ACHN (cell line): ENCODE measurements at regions not wholly inside any gene's neighbourhood (a gene's known extent, or its start where the extent isn't known, plus 50 kb on each side); places are given as distances from the start of the nearest gene placed in this dataset.
A peak's percentile ranks its signal among the peaks of the same experiment; 100 is the strongest.
"Not testable (repeated sequence)": the region's sequence is repeated elsewhere in the genome, so short reads cannot be mapped to it uniquely, and the experiment has no call there.

Experiments
- DNase-seq: peaks from one replicate; pipeline ENCODE4 v3.0.0-alpha.2; 2015
- in situ Hi-C: cut with HindIII; loops from 2 replicates; pipeline ENCODE4 v1.10.0; 2017; ENCODE audit warnings: low sequenced_read_pairs, low pct_ligation_motif_present, low pct_unique_long_range_greater_than_20kb

- in situ Hi-C loops, result no loop called here
- no peak for DNase-seq
Measured at GRCh38 chr12:114512351-114512750, 106.4 kb upstream of the TBX5 start.

GRCh38 chr12:114508529-114509129 is 102.7 kb upstream of the TBX5 start:
- in situ Hi-C loops, result no loop called here
- DNase-seq, result peak; percentile 74

DNA sequence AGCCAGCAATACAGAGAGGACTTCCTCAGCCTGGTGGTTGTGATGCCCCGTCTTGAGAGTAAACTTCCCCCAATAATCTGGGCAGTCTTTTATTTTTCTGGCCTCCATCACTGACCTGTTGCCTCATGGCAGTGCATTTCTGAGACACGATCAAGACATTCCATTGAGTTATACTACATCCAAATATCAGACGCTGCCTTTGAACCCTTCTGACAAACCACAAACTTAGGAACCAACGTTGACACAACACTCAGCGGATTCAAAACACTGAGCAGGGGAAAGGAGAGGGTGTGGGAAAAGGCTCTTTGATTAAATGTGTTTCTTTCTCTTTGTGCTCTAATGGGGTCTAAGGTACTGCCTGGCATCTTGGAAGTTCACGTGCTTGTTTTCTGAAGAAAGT is 100.7 kb upstream of the TBX5 start:
- in situ Hi-C loops, result no loop called here
- DNase-seq, result no peak

DNA sequence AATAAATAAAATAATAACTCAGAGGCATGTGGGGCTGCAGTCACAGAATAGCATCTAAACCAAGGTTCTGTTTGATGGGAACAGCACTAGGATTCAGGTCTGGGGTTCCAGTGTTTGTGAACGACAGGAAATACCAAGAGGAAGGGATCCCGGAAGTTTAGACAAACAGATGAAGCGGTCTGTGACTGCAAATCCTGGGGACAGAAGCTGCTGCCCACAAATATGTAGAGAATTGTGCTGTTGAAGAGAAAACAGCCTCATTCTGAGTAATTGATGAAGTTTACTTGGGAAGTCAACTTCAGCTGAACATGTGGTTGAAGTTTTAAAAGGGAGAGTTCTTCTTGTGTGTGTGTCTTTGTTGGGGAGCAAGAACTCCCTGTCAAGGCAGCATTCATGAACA is 98.4 kb upstream of the TBX5 start:
- DNase-seq, result no peak
- in situ Hi-C loops, result no loop called here

- in situ Hi-C loops, result no loop called here
- no peak for DNase-seq
Measured at GRCh38 chr12:114501474-114501807, 95.5 kb upstream of the TBX5 start.

GRCh38 chr12:114500775-114501473 is 95.0 kb upstream of the TBX5 start:
- in situ Hi-C loops, result no loop called here
- DNase-seq, result no peak

DNA sequence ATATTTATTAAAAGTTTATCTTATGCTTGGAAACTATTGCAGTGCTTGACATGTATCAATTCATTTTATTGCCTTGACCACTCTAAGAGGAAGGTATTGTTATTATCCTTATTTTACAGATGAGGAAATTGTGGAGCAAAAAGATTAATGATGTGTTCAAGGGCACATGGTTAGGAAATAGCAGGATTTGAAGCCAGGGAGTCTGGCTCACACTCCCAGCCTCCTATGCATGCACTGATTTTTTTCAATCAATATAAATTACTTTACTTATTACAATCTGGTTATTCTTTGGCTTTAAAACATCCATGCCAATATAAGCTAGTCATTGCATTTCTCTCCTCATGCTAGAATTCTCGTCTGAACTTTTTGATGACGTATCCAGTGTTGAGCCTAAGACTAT is 94.2 kb upstream of the TBX5 start:
- in situ Hi-C loops, result no loop called here
- no peak for DNase-seq

- in situ Hi-C loops, result no loop called here
- DNase-seq, result no peak
Measured at GRCh38 chr12:114499338-114499737, 93.4 kb upstream of the TBX5 start.

DNA sequence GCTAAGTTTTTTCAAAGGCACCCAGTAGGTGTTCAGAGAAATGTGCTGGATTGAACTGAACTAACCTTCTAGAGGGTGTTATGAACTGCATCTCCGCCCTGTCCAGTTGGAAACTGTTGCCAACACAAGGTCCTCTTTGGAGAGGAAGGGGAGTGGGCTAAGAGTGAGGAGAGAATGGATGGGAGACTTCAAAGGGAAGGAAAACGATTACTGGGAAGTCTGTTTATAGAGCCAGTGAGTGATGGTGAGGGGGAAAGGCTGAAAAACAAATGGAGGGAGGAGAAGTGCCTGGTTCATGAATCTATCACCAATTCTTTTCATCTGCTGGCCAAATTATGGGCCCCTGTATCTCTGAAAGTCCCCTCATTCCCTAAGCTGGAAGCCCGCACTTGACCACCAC is 86.0 kb upstream of the TBX5 start:
- DNase-seq, result no peak
- in situ Hi-C loops, result no loop called here

DNA sequence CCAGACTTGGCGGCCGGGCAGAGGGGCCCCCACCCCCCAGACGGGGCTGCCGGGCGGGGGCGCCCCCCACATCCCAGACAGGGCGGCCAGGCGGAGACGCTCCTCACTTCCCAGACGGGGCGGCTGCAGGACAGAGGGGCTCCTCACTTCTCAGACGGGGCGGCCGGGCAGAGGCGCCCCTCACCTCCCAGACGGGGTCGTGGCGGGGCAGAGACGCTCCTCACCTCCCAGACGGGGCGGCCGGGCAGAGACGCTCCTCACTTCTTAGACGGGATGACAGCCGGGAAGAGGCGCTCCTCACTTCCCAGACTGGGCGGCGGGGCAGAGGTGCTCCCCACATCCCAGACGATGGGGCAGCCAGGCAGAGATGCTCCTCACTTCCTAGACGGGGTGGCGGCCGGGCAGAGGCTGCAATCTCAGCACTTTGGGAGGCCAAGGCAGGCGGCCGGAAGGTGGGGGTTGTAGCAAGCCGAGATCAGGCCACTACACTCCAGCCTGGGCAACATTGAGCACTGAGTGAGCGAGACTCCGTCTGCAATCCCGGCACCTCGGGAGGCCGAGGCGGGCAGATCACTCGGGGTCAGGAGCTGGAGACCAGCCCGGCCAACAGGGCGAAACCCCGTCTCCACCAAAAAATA is 79.0 kb upstream of the TBX5 start:
- in situ Hi-C loops, result not testable (repeated sequence)

GRCh38 chr12:114483996-114484395 is 78.1 kb upstream of the TBX5 start:
- no peak for DNase-seq
- in situ Hi-C loops, result no loop called here

More for the DNA sequence above, 79.0 kb upstream of the TBX5 start:
- not testable (repeated sequence) for DNase-seq

DNA sequence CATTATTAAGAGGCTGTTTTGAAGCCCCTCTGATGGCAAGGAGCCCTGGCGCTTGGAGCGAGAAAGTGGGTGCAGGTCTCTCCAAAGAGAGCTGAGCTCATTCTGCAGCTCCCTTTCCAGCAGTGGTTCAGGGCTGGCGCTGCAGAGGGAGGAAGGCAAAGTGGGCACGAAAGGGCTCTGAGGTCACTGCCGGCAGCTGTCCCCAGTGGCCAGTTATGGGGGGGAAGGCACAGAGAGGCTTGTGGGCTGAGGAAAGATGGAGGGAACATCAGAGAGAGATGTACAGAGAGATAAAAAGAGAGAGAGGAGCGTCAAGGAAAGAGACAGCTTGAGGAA is 75.2 kb upstream of the TBX5 start:
- in situ Hi-C loops, result no loop called here
- no peak for DNase-seq

GRCh38 chr12:114480337-114481199 is 74.6 kb upstream of the TBX5 start:
- in situ Hi-C loops, result no loop called here

DNA sequence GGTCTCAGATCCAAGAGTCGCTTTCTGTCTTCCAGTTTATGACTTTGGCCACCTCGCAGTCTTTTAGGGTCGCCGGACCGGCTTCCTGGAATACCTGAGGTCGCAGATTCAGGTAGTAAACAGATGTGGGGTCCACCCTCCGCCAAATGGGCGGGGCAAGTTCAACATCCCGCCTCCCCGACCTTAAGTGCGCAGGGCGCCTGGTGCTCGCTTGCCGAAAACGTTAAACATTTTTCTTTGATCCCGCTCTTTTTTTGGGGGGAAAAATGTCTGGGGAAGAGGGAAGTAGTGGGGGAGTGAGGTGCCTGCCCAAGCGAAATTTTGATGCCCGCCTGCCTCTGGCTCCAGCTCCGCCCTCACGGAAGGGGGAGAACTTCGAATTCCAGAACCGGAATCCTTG is 73.9 kb upstream of the TBX5 start:
- DNase-seq, result no peak
- in situ Hi-C loops, result no loop called here

More at GRCh38 chr12:114480337-114481199, 74.6 kb upstream of the TBX5 start:
- DNase-seq, result no peak

DNA sequence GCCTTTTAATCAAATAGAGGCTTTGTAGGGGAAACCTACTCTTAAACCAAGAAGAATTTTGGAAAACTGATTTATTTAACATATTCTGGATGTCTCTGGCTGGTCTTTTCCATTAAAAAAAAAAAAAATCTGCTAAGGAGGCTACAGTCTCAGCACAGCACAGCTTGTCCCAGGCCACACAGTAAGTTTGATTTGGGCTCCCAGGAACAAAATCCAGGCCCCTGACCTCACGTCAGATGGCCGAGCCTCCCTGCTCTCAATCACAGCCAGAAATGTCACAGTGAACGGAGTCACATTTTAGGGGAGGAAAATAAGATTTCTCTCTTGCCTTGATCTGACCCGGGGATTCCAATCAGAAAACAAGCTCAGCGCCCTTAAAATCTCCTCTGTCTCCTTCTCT is 72.9 kb upstream of the TBX5 start:
- no peak for DNase-seq
- in situ Hi-C loops, result no loop called here

- DNase-seq, result no peak
- in situ Hi-C loops, result no loop called here
Measured at GRCh38 chr12:114477989-114478395, 72.0 kb upstream of the TBX5 start.

DNA sequence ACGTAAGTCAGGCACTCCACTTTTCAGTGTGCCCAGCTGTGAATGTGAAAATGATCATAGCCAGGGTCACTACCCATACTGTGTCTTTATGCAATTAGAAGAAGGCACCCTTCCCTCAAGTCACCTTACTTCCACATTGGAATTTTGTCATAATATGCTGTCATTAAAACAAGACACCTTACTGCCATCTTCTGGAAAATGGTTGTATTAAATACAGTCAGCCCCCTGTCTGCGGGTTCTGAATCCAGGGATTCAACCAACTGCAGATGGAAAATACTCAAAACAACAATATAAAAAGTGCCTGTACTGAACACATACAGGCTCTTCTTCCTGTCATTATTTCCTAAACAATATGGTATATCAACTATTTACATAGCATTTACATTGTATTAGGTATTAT is 70.2 kb upstream of the TBX5 start:
- in situ Hi-C loops, result no loop called here
- peak; percentile 55 for DNase-seq

DNA sequence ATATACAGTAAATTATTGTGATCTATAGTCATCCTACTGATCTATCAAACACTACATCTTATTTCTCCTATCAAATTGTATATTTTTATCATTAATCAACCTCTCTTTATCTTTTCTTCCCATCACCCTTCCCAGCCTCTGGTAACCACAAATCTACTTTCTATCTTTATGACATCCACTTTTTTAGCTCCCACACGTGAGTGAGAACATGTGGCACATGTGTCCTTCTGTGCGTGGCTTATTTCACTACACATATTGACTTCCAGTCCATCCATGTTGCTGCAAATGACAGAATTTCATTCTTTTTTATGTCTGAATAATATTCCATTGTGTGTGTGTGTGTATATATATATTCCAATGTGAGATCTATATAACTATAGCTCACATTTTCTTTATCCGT is 67.8 kb upstream of the TBX5 start:
- in situ Hi-C loops, result no loop called here

DNA sequence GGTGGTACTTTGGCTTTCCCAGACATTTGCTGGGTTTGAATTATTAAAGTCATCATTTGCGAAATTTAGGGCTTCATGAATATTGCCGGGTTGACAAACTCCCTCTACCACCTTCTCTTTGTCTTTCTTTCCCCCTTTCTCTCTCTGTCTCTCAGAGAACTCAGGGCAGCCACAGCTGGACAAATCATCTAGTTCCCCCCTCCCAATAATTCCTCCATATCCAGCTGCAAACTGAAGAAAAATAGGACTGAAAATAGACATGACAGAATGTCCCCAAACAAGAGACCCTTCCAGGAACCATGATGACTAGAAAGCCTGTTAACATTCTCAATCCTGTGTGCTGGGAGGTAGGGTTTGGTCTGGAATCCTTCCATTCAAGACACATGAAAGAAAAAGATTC is 67.1 kb upstream of the TBX5 start:
- DNase-seq, result no peak
- in situ Hi-C loops, result no loop called here

More for the DNA sequence above, 67.8 kb upstream of the TBX5 start:
- DNase-seq, result no peak
